ENCODE measurements at regions not wholly inside any gene's neighbourhood (a gene's known extent, or its start where the extent isn't known, plus 50 kb on each side); places are given as distances from the start of the nearest gene placed in this dataset.

DNA sequence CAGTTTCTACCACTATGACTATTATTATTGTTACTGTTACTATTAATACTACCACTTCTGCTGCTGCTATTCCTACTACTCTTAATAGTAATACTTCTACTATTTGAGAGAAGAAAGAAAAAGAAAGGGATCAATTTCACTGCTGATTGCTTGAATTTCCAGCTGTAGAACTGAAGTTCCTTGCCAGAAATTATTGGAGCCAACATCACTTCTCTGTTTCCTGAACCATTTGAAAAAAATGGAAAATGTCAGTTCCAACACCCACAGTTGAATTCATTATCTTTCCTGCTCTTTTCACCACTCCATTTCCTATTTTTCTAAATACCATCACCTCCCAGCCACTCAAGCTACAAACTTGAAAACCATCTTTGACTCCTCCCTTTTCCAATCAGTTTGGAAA is 54.1 kb upstream of the PIK3C2G start:
- H3K4me1 Mint-ChIP-seq (ENCODE audit: low read depth): no peaks in the 10 kb centered on the region

DNA sequence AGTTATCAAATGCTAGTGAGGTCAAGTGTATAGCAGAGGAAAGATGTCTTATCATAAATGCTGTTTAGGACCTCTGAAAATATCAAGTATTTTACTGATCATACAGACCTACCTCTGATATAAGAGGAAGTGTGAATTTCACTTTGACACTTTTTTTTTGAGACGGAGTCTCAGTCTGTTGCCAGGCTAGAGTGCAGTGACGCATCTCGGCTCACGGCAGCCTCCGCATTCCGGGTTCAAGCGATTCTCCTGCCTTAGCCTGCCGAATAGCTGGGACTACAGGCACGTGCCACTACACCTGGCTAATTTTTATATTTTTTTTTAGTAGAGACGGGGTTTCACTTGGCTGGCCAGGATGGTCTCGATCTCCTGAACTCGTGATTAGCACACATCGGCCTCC is 55.1 kb upstream of the PIK3C2G start:
- no peak for DNase-seq
- no peaks in the 10 kb centered on the region for H3K4me1 Mint-ChIP-seq (ENCODE audit: low read depth)
- ATAC-seq: no peak
- H3K4me3 Mint-ChIP-seq: no peak overlapping the region
- no peaks in the 10 kb centered on the region for H3K36me3 Mint-ChIP-seq (ENCODE audit: insufficient read depth)
- no peaks in the 10 kb centered on the region for H3K9me3 Mint-ChIP-seq
- H3K27me3 Mint-ChIP-seq (ENCODE audit: low read depth): no peaks in the 10 kb centered on the region

More for the DNA sequence above, 54.1 kb upstream of the PIK3C2G start:
- ATAC-seq (no peak), DNase-seq (no peak)
- no peaks in the 10 kb centered on the region for H3K9me3 Mint-ChIP-seq
- no peaks in the 10 kb centered on the region for H3K27me3 Mint-ChIP-seq (ENCODE audit: low read depth)
- H3K36me3 Mint-ChIP-seq (ENCODE audit: insufficient read depth): no peaks in the 10 kb centered on the region
- no peak overlapping the region for H3K4me3 Mint-ChIP-seq

DNA sequence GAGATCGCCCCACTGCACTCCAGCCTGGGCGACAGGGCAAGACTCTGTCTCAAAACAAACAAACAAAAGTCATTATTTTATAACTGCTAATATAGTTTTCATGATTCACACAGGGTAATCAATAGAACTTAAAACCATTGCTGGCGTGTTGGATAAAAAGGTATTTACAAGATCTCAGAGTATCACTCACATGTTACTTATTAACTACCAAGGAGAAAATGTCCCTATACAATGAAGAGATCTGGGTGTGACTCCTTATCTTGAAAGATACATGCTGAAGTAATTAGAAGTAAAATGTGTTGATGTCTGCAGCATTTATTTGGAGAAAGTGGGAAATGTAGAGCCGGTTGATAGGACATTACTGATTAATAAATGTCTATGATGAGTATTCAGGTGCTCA is 57.3 kb upstream of the PIK3C2G start:
- no peak for DNase-seq
- ATAC-seq: no peak
- Mint-ChIP-seq H3K4me3 (no peak overlapping the region), H3K27me3 (ENCODE audit: low read depth) (no peaks in the 10 kb centered on the region), H3K9me3 (no peaks in the 10 kb centered on the region), H3K36me3 (ENCODE audit: insufficient read depth) (no peaks in the 10 kb centered on the region), H3K4me1 (ENCODE audit: low read depth) (no peaks in the 10 kb centered on the region)

DNA sequence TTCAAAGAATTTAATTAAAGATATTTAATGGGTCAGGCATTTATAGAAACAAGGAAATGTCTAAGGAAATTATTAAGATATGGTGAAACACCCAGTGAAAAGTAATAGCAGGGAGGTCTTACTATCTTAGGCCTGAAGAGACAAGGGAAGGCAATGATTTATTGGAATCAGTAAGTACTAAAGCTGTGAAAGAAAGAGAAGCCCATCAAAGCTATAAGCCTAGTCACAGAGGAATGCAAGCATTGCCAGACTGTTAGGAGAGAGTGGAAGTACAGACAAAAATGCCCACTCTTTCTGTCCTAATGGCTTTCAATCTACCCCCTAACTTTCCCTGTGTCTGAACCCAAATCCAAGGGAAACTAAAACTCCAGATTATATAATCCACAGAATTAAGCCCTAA is 69.2 kb upstream of the PIK3C2G start:
- no peaks in the 10 kb centered on the region for H3K36me3 Mint-ChIP-seq (ENCODE audit: insufficient read depth)
- no peaks in the 10 kb centered on the region for H3K27me3 Mint-ChIP-seq (ENCODE audit: low read depth)
- H3K4me3 Mint-ChIP-seq: no peak overlapping the region
- ATAC-seq (no peak), DNase-seq (no peak)
- H3K4me1 Mint-ChIP-seq (ENCODE audit: low read depth): no peaks in the 10 kb centered on the region
- peaks cover 3% of the 10 kb centered on the region for H3K9me3 Mint-ChIP-seq

DNA sequence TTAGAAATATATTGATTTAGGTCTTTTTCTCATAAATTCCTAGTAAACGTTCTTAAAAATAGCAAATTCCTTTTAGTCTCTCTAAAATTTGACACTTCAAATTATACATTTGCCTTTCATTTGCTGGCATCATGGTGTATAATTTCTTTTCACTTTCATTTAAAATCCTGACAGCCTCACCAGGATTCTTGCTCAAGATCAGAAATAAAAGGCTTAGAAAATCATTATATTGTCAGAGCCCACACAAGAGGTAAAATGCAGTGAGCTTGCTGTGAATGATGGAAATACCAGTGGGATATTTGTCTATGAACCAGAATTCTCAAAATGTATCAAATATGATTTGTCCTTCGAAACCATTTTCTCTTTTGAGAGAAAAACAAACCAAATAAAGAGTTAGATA is 78.2 kb upstream of the PIK3C2G start:
- H3K36me3 Mint-ChIP-seq (ENCODE audit: insufficient read depth): no peaks in the 10 kb centered on the region
- H3K4me1 Mint-ChIP-seq (ENCODE audit: low read depth): no peaks in the 10 kb centered on the region
- no peak for ATAC-seq
- DNase-seq: no peak
- no peak overlapping the region for H3K4me3 Mint-ChIP-seq
- no peaks in the 10 kb centered on the region for H3K27me3 Mint-ChIP-seq (ENCODE audit: low read depth)
- peaks cover 6% of the 10 kb centered on the region for H3K9me3 Mint-ChIP-seq

DNA sequence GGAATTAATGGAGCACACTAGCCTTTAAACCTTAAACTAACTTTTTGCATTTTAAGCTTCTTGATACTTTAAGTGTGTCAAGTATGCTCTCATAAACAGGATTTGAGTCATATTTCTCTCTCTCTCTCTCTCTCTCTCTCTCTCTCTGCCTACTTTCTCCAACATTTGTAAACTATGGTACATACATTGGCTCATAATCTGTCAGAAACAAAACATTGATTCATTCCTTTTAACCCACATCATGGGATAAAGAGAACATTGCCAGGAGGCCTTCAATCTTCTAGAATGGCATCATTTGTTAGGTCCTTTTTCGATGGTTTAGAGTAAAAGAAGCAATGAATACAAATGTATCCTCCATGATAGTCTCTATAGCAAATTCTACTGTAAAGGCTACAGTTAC is 81.6 kb upstream of the RERGL start:
- H3K9me3 Mint-ChIP-seq: peaks cover 26% of the 10 kb centered on the region
- H3K27me3 Mint-ChIP-seq (ENCODE audit: low read depth): no peaks in the 10 kb centered on the region
- no peak for ATAC-seq
- H3K4me1 Mint-ChIP-seq (ENCODE audit: low read depth): no peaks in the 10 kb centered on the region
- no peaks in the 10 kb centered on the region for H3K36me3 Mint-ChIP-seq (ENCODE audit: insufficient read depth)
- no peak for DNase-seq
- H3K4me3 Mint-ChIP-seq: no peak overlapping the region

DNA sequence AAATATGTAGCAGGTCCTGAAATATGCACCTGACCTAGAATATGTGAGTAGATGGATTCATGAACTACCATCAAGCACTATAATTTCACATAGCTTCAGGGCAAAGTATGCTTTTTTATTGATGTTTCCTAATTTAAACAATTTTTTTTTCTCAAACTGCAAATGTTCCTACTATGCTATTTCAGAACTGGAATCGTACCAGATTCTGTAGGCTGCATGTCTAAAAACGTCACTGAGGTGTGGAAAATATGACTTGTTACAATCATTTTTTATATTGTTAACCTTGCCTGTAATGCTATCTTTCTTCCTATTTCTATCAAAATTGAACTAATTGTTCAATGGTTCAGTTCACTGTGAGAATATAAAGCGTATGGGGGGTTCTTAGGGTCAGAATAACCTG is 78.0 kb upstream of the RERGL start:
- no peak for ATAC-seq

DNA sequence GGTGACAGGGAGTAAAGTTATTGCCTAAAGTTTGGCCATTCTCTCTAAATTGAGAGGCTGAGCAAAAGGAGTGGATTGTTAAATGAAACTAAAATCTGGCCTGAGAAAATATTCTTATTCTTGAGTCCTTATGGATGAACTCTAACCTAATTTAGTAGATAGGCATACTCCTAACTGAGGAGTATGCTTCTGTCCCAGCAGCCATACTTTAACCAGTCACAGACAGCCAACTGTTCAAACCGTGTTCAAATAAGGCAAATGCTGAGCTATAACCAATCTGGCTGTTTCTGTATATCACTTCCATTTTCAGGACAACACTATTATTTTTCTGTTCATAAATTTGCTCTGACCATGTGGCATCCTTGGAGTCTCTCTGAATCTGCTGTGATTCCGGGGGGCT is 75.9 kb upstream of the RERGL start:
- Mint-ChIP-seq H3K9me3 (no peaks in the 10 kb centered on the region), H3K4me1 (ENCODE audit: low read depth) (peaks cover 10% of the 10 kb centered on the region), H3K27me3 (ENCODE audit: low read depth) (no peaks in the 10 kb centered on the region), H3K36me3 (ENCODE audit: insufficient read depth) (no peaks in the 10 kb centered on the region), H3K4me3 (peak overlapping the region; percentile 54)
- ATAC-seq: peak in 1 of 2 donors; percentile 33
- no peak for DNase-seq

More for the DNA sequence above, 78.0 kb upstream of the RERGL start:
- Mint-ChIP-seq H3K4me1 (ENCODE audit: low read depth) (peaks cover 10% of the 10 kb centered on the region), H3K36me3 (ENCODE audit: insufficient read depth) (no peaks in the 10 kb centered on the region), H3K27me3 (ENCODE audit: low read depth) (no peaks in the 10 kb centered on the region), H3K9me3 (peaks cover 14% of the 10 kb centered on the region), H3K4me3 (no peak overlapping the region)
- DNase-seq: no peak

DNA sequence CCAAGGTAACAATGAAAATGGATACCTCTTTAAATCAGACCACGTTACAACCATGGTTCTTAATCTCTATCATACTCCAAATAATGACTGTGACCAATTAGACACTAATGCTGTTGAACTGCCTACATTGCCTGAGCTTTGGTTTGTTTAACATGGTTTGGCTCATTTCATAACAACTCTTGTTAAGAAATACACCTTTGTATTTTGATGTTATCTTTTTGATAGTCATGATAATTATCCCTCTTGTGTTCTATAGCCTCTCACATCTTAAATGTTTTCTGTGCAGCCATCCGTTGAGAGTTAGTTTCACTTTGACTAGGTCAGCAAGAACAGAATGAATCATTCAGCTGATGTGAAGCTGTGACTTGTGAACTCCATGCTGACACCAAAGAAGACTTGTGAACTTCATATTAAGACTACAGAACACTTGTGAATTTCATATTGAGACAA is 75.5 kb upstream of the RERGL start:
- ATAC-seq (peak; percentile 74 to 87), DNase-seq (no peak)
- Mint-ChIP-seq H3K36me3 (ENCODE audit: insufficient read depth) (no peaks in the 10 kb centered on the region), H3K4me3 (peak overlapping the region; percentile 54), H3K4me1 (ENCODE audit: low read depth) (peaks cover 10% of the 10 kb centered on the region), H3K27me3 (ENCODE audit: low read depth) (no peaks in the 10 kb centered on the region), H3K9me3 (no peaks in the 10 kb centered on the region)

DNA sequence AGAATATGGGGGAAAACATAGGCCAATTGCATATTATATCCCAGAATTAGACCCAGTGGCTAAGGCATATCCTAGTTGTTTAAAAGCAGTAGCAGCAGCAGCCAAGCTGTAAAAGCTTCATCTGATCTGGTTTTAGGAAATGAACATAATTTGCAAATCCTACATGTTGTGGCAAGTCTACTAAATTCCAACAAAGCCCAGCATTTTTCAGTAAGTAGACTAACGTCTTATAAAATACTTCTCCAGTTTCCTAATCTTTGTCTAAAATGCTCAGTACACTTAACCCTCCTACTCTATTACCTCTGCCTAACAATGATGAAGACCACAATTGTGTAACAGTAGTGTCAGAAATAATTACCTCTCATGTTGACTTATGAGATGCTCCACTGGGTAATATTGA is 70.9 kb upstream of the RERGL start:
- ATAC-seq (no peak), DNase-seq (no peak)
- no peaks in the 10 kb centered on the region for H3K36me3 Mint-ChIP-seq (ENCODE audit: insufficient read depth)
- H3K4me3 Mint-ChIP-seq: no peak overlapping the region
- H3K4me1 Mint-ChIP-seq (ENCODE audit: low read depth): peaks cover 9% of the 10 kb centered on the region
- no peaks in the 10 kb centered on the region for H3K27me3 Mint-ChIP-seq (ENCODE audit: low read depth)
- H3K9me3 Mint-ChIP-seq: no peaks in the 10 kb centered on the region

DNA sequence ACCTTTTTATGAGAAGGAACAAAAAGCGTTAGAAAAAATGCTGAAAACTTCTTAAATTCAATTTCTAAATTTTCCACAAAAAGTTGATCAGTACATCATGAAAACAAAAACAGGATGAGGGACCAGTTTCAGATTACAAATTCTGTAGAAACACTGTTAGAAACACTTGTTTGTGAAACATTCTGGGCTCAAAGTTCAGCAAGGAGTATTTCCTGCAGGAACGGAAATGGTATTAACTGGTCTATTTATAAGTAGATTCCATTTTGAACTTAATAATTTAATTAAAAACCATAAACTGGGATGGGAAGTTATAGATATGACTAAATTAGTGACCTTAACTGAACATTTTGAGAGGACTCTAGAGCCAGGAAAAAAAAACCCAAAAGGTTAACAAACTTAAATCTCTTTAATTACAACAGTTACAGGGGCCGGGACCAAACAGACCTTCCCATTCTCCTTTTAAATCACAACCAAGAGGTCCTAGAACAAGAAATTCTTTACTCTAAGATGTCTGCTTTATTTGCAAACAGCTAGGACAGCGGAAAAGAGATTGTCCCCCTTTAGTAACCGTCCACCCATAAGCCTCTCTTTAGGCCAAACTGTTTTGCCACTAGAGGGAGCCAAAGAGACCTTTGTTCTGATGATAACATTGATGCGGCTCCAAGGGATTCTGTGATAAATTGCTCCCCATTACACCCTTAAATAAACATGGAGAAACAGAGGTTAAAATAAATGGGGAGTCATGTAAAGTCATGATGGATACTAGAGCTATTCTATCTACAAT is 69.0 kb upstream of the RERGL start:
- Mint-ChIP-seq H3K4me1 (ENCODE audit: low read depth) (no peaks in the 10 kb centered on the region), H3K9me3 (no peaks in the 10 kb centered on the region), H3K27me3 (ENCODE audit: low read depth) (no peaks in the 10 kb centered on the region), H3K4me3 (no peak overlapping the region), H3K36me3 (ENCODE audit: insufficient read depth) (no peaks in the 10 kb centered on the region)
- DNase-seq (no peak), ATAC-seq (no peak)

DNA sequence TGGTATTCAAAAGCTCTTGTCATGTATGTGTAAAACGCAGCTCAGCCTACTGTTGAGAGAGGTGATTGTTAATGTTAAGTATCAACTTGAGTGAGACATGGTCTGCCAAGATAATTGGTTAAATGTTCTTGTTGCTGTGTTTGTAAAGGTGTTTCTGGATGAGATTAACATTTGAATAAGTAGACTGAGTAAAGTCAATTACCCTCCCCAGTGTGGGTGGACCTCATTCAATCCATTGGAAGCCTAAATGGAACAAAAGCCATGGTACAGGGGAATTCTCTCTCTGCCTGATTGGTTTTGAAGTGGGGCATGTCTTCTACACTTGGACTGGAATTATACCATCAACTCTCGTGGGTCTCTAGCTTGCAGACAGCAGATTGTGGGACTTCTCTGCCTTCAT is 63.8 kb upstream of the RERGL start:
- Mint-ChIP-seq H3K4me3 (no peak overlapping the region), H3K36me3 (ENCODE audit: insufficient read depth) (no peaks in the 10 kb centered on the region), H3K4me1 (ENCODE audit: low read depth) (no peaks in the 10 kb centered on the region), H3K9me3 (no peaks in the 10 kb centered on the region), H3K27me3 (ENCODE audit: low read depth) (no peaks in the 10 kb centered on the region)
- ATAC-seq (no peak), DNase-seq (no peak)

DNA sequence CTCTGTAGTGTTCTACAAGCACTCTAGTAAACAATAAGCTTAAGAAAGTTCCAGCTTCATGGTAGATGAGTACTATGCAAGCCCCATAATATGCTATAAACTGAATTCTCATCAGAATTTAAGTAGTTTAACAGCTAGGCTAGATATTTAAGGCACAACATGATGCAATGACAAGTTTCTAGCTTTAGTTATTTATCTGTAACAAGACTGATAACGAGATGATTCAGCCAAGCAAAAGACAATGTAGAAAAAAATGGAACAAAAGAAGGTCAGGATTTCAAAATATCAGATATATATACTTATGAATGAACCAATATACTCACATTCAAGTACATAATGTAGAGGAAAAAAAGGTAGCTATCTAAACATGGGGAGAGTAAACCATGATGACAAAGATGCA is 61.0 kb upstream of the RERGL start:
- no peaks in the 10 kb centered on the region for H3K27me3 Mint-ChIP-seq (ENCODE audit: low read depth)
- H3K4me1 Mint-ChIP-seq (ENCODE audit: low read depth): no peaks in the 10 kb centered on the region
- H3K4me3 Mint-ChIP-seq: no peak overlapping the region
- no peak for DNase-seq
- ATAC-seq: no peak
- H3K9me3 Mint-ChIP-seq: no peaks in the 10 kb centered on the region
- H3K36me3 Mint-ChIP-seq (ENCODE audit: insufficient read depth): no peaks in the 10 kb centered on the region

DNA sequence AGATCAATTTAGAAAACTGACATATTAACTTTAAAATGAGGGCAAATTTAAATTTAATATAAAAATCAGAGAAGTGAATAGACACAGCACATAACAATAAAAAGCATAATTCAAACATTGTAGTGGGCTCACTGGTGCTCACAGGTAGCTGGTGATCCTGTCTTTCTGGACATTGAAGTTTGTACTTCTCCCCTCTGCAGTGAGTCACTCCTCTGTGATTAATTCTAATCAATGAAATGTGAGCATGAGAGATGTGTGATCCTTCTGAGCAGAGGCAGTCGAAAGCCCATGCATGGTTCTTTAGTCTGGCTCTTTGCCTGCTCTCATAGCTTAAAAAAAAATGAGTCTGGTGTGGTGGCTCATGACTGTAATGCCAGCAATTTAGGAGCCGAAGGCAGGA is 59.0 kb upstream of the RERGL start:
- H3K4me3 Mint-ChIP-seq: no peak overlapping the region
- no peaks in the 10 kb centered on the region for H3K36me3 Mint-ChIP-seq (ENCODE audit: insufficient read depth)
- H3K4me1 Mint-ChIP-seq (ENCODE audit: low read depth): no peaks in the 10 kb centered on the region
- no peaks in the 10 kb centered on the region for H3K27me3 Mint-ChIP-seq (ENCODE audit: low read depth)
- no peaks in the 10 kb centered on the region for H3K9me3 Mint-ChIP-seq
- DNase-seq (no peak), ATAC-seq (no peak)

DNA sequence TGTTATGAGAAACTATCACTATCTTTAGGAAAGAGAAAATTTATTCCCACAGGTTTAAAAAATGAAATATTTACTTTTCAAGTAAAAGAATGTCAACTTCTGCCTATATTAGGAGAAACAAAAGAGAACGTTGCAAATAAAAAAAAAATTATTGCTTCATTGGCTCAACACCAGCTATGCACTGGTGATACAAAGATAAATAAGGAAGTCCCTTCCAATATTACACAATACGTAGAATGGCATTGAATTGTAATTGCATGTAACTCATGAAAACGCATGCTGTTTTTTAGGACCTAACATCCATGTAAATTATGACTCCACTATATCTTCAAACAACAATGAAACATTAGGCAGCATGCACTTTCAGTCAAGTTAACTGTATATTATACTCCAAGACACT is 56.4 kb upstream of the RERGL start:
- Mint-ChIP-seq H3K27me3 (ENCODE audit: low read depth) (no peaks in the 10 kb centered on the region), H3K36me3 (ENCODE audit: insufficient read depth) (no peaks in the 10 kb centered on the region), H3K4me1 (ENCODE audit: low read depth) (no peaks in the 10 kb centered on the region), H3K9me3 (no peaks in the 10 kb centered on the region), H3K4me3 (no peak overlapping the region)
- DNase-seq (no peak), ATAC-seq (no peak)

Measured in activated T-cell treated with anti-CD3 and anti-CD28 coated beads, Interleukin-2, amount 50 U/mL, for 4 hours (primary cell).